Small intestine (tissue), 7 donors: ENCODE measurements at regions not wholly inside any gene's neighbourhood (a gene's known extent, or its start where the extent isn't known, plus 50 kb on each side); places are given as distances from the start of the nearest gene placed in this dataset.

Source experiments
- DNase-seq, 2 donors: peaks; one replicate each; pipeline versions ENCODE4 v3.0.0 to v3.0.0-alpha.2; 2013
- FAIRE-seq: peaks from 2 replicates; lab custom pipeline; 2012; peaks lifted over from hg19 to GRCh38; lab: Jason Lieb, UNC
- H3K27ac ChIP-seq, 3 donors: one replicate each; pipeline ENCODE4 v1.5.1; 2013; ENCODE audit warnings: low read length in 2 of 3, mild to moderate bottlenecking in 2 of 3, control low read depth in 1 of 3, inconsistent platforms in 1 of 3, low read depth in 1 of 3, moderate library complexity in 1 of 3
- H3K27me3 ChIP-seq, 3 donors: one replicate each; pipeline ENCODE4 v1.6.1; 2013; ENCODE audit warnings: low read length in 3 of 3, inconsistent platforms in 1 of 3; ENCODE audit not compliant: control insufficient read depth in 3 of 3, insufficient read depth in 3 of 3
- H3K36me3 ChIP-seq, 3 donors: one replicate each; pipeline ENCODE4 v1.6.1; 2013; ENCODE audit warnings: low read length in 3 of 3, inconsistent platforms in 1 of 3, low read depth in 1 of 3, mild to moderate bottlenecking in 1 of 3, moderate library complexity in 1 of 3; ENCODE audit not compliant: control insufficient read depth in 3 of 3, insufficient read depth in 2 of 3
- H3K4me1 ChIP-seq, 3 donors: one replicate each; pipeline ENCODE4 v1.6.1; 2013; ENCODE audit warnings: low read length in 2 of 3, inconsistent platforms in 1 of 3, low read depth in 1 of 3, mild to moderate bottlenecking in 1 of 3, moderate library complexity in 1 of 3; ENCODE audit not compliant: control insufficient read depth in 3 of 3, insufficient read depth in 2 of 3
- H3K4me3 ChIP-seq, 3 donors: one replicate each; pipeline ENCODE4 v1.5.1; 2013; ENCODE audit warnings: low read length in 3 of 3, control low read depth in 1 of 3, inconsistent platforms in 1 of 3, low read depth in 1 of 3, mild to moderate bottlenecking in 1 of 3, moderate library complexity in 1 of 3
- H3K9me3 ChIP-seq, 2 donors: one replicate each; pipeline ENCODE4 v1.6.1; 2013; ENCODE audit warnings: low read depth in 1 of 2, low read length in 1 of 2; ENCODE audit not compliant: control insufficient read depth in 2 of 2, insufficient read depth in 1 of 2
- WGBS, 3 donors: extraction: QIAGEN DNeasy Blood & Tissue Kit; methylation state at CpG; one replicate each; pipeline ENCODE4 v1.1.7; 2013; 5-methylcytosine and 5-hydroxymethylcytosine counted together
- donor health status: healthy with polysubstance abuse.
- donor health status: control.
- donor health status: control.
- donor health status: Bipolar disorder and iron deficiency.
- donor health status: healthy.

DNA sequence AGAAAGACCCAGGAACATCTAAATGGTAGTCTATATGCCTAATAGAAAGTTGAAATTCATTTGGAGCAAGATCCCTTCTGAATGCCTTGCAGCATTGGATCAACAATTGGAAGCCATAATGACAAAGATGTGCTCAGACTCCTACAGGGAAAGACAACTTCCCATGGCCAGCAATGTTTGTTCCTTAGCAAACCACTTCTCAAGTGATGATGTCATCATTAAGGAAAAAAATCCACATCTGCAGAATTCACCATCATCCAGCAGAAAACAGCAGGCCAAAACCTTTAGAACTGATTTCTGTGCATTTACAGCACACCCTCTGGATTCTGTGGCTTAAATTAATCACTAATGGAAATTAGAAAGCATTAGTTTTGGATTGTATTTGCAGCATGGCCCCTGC, 82.4 kb upstream of the ZIC3 start:
- no peaks in the 10 kb centered on the region for H3K27me3 ChIP-seq
- H3K36me3 ChIP-seq, result no peaks in the 10 kb centered on the region
- H3K4me3 ChIP-seq, result no peak overlapping the region
- no peak for DNase-seq
- H3K4me1 ChIP-seq, result no peaks in the 10 kb centered on the region
- H3K27ac ChIP-seq, result no peak overlapping the region
- FAIRE-seq, result no peak
- H3K9me3 ChIP-seq, result no peaks in the 10 kb centered on the region

DNA sequence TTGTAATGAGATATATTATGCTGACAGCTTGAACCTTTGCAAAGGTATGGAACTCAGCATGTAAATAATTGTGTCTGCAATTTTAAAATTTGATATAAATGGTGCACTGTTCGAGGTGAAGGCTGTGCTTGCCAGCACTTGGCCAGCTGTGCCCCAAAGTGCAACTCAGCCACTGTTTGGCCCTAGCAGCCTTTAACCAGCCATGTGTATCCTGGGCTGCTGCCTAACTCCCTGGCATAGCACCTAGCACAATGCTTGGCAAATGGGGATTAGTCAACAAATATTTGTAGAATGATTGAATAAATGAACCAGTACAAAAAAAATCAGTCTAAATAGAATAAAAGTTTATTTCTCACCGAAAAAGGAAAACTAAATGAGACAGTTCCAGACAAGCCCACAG, 83.8 kb upstream of the ZIC3 start:
- FAIRE-seq, result no peak
- no peak overlapping the region for H3K27ac ChIP-seq
- DNase-seq, result no peak
- H3K36me3 ChIP-seq, result no peaks in the 10 kb centered on the region
- H3K27me3 ChIP-seq, result no peaks in the 10 kb centered on the region
- H3K4me1 ChIP-seq, result no peaks in the 10 kb centered on the region
- WGBS, 3 donors, result 40 to 62% (median 41%) methylated on average over 2 of the region's 2 CpGs
- H3K4me3 ChIP-seq, result no peak overlapping the region
- H3K9me3 ChIP-seq, result no peaks in the 10 kb centered on the region

GRCh38 chrX:137479386-137479785, 86.5 kb upstream of the ZIC3 start:
- FAIRE-seq (no peak), DNase-seq (no peak)
- Histone ChIP-seq H3K27me3 (no peaks in the 10 kb centered on the region), H3K36me3 (no peaks in the 10 kb centered on the region), H3K4me1 (no peaks in the 10 kb centered on the region), H3K9me3 (no peaks in the 10 kb centered on the region), H3K27ac (no peak overlapping the region), H3K4me3 (no peak overlapping the region)
- whole genome bisulfite sequencing, 3 donors, result 6 to 17% (median 15%) methylated on average over 2 of the region's 2 CpGs

- H3K27me3 ChIP-seq, result peaks cover 0 to 1% (median 0%) of the 10 kb centered on the region in 3 donors
- no peaks in the 10 kb centered on the region for H3K36me3 ChIP-seq
- FAIRE-seq (no peak), DNase-seq (no peak)
- H3K27ac ChIP-seq, result no peak overlapping the region
- no peaks in the 10 kb centered on the region for H3K9me3 ChIP-seq
- no peak overlapping the region for H3K4me3 ChIP-seq
- 79 to 95% (median 86%) methylated on average over 21 to 24 of the region's 24 CpGs for WGBS, 3 donors
- no peaks in the 10 kb centered on the region for H3K4me1 ChIP-seq
Observed at GRCh38 chrX:137441711-137442110, 124.2 kb upstream of the ZIC3 start.

GRCh38 chrX:137432609-137433008, 133.3 kb upstream of the ZIC3 start:
- Histone ChIP-seq H3K36me3 (no peaks in the 10 kb centered on the region), H3K4me3 (no peak overlapping the region), H3K4me1 (no peaks in the 10 kb centered on the region), H3K27ac (no peak overlapping the region), H3K27me3 (peaks cover 0 to 30% (median 10%) of the 10 kb centered on the region in 3 donors), H3K9me3 (no peaks in the 10 kb centered on the region)
- FAIRE-seq (no peak), DNase-seq (no peak)
- 0% methylated on average over 1 of the region's 1 CpG for WGBS, 3 donors

- WGBS, 3 donors, result 31 to 53% (median 50%) methylated on average over 2 of the region's 2 CpGs
- H3K4me3 ChIP-seq, result no peak overlapping the region
- FAIRE-seq (no peak), DNase-seq (no peak)
- H3K36me3 ChIP-seq, result no peaks in the 10 kb centered on the region
- H3K4me1 ChIP-seq, result no peaks in the 10 kb centered on the region
- H3K27me3 ChIP-seq, result peaks cover 0 to 37% (median 14%) of the 10 kb centered on the region in 3 donors
- no peaks in the 10 kb centered on the region for H3K9me3 ChIP-seq
- H3K27ac ChIP-seq, result no peak overlapping the region
Observed at GRCh38 chrX:137431693-137432488, 134.0 kb upstream of the ZIC3 start.

DNA sequence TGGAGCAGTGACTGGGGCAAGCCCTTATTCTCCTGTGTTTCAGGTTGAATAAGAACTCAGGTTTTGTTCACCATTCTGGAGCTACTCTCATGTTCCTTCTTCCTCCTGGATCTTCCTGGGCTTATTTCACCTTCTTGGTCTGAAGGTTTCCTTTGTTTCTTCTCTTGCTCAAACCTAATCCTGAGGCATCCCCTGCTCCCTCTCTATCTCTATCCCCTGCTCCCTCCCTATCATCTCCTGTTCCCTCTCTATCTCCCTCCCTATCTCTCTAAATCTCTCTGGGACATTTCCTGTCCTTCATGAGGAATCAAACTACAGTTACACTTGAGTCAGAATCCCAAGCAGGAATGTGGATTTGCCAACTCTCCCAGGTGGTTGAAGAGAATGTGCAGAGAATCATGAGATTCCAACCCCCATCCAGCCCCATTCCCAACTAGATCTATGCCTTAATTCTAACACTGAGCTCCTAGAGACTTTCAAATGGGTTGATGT, 134.9 kb upstream of the ZIC3 start:
- DNase-seq (no peak), FAIRE-seq (no peak)
- H3K4me3 ChIP-seq, result no peak overlapping the region
- H3K27me3 ChIP-seq, result peaks cover 0 to 45% (median 14%) of the 10 kb centered on the region in 3 donors
- H3K27ac ChIP-seq, result no peak overlapping the region
- H3K36me3 ChIP-seq, result no peaks in the 10 kb centered on the region
- no peaks in the 10 kb centered on the region for H3K9me3 ChIP-seq
- no peaks in the 10 kb centered on the region for H3K4me1 ChIP-seq

- WGBS, 3 donors, result 5 to 36% (median 16%) methylated on average over 12 to 17 of the region's 17 CpGs
- Histone ChIP-seq H3K4me1 (no peaks in the 10 kb centered on the region), H3K9me3 (no peaks in the 10 kb centered on the region), H3K27me3 (peaks cover 0 to 52% (median 18%) of the 10 kb centered on the region in 3 donors), H3K27ac (no peak overlapping the region), H3K36me3 (no peaks in the 10 kb centered on the region), H3K4me3 (no peak overlapping the region)
- DNase-seq, result no peak
- no peak for FAIRE-seq
Observed at GRCh38 chrX:137430301-137430700, 135.6 kb upstream of the ZIC3 start.
